MCF 10A (cell line): ENCODE measurements at regions not wholly inside any gene's neighbourhood (a gene's known extent, or its start where the extent isn't known, plus 50 kb on each side); places are given as distances from the start of the nearest gene placed in this dataset.

Experiments
- BruUV-seq: library from RNA; stranded (reverse); fragments of 400-500 nt; replicated peaks from 2 replicates; lab custom pipeline; 2021; lab: Mats Ljungman, UMichigan
- CTCF ChIA-PET: fragments of 300-600 bp; sonication (Branson Sonifier 250); formaldehyde crosslinking; extraction: SDS; loops from one replicate; lab custom pipeline; 2021; ENCODE audit warnings: antibody characterized with exemption, inconsistent platforms; lab: Yijun Ruan, JAX
- POLR2A ChIA-PET: fragments of 300-600, 350-650 bp; sonication (Branson Sonifier 250); formaldehyde crosslinking; extraction: SDS; loops from one replicate; lab custom pipeline; 2020; ENCODE audit warnings: antibody characterized with exemption, inconsistent platforms; lab: Yijun Ruan, JAX
- DNase-seq: peaks from one replicate; pipeline ENCODE4 v3.0.0-alpha.2; 2018; ENCODE audit not compliant: unreplicated experiment
- H3K27ac Mint-ChIP-seq: one replicate; pipeline ENCODE4 v1.8.0; 2022; ENCODE audit warnings: mild to moderate bottlenecking, low read depth, mixed read lengths; ENCODE audit not compliant: unreplicated experiment
- H3K27me3 Mint-ChIP-seq: one replicate; pipeline ENCODE4 v1.8.0; 2022; ENCODE audit warnings: mixed read lengths; ENCODE audit not compliant: insufficient read depth, unreplicated experiment
- H3K36me3 Mint-ChIP-seq: one replicate; pipeline ENCODE4 v1.8.0; 2022; ENCODE audit warnings: mild to moderate bottlenecking, moderate library complexity, mixed read lengths; ENCODE audit not compliant: insufficient read depth, unreplicated experiment
- H3K4me1 Mint-ChIP-seq: one replicate; pipeline ENCODE4 v1.8.0; 2022; ENCODE audit warnings: mixed read lengths; ENCODE audit not compliant: insufficient read depth, unreplicated experiment
- H3K4me3 Mint-ChIP-seq: one replicate; pipeline ENCODE4 v1.8.0; 2022; ENCODE audit warnings: mild to moderate bottlenecking, moderate library complexity, mixed read lengths; ENCODE audit not compliant: unreplicated experiment
- H3K9me3 Mint-ChIP-seq: one replicate; pipeline ENCODE4 v1.8.0; 2022; ENCODE audit warnings: mixed read lengths; ENCODE audit not compliant: unreplicated experiment
- CTCF ChIP-seq: fragments of 200-600 bp; IDR thresholded peaks from one replicate; pipeline ENCODE4 v1.8.0; 2022; ENCODE audit warnings: antibody characterized with exemption, mild to moderate bottlenecking; ENCODE audit not compliant: unreplicated experiment
- intact Hi-C: fragments of 100-400 bp; cut with micrococcal nuclease; formaldehyde crosslinking; loops from 2 replicates; pipeline ENCODE4 v1.14.1; 2022

GRCh38 chr9:1236061-1236460, 185.9 kb downstream of the DMRT2 start:
- H3K27me3 Mint-ChIP-seq: no peaks in the 10 kb centered on the region
- no peaks in the 10 kb centered on the region for H3K9me3 Mint-ChIP-seq
- H3K4me3 Mint-ChIP-seq: no peak overlapping the region
- no peak for DNase-seq
- no peaks in the 10 kb centered on the region for H3K36me3 Mint-ChIP-seq
- ChIA-PET CTCF (interaction anchor here (0.8 kb wide), 1 partner anchor 14 kb away, joined by 3 read pairs; no protein-coding TSS in a partner anchor), POLR2A (no interaction called here)
- intact Hi-C loops: no loop called here
- no TSS peak for BruUV-seq
- H3K27ac Mint-ChIP-seq: no peak overlapping the region
- no peak for TF ChIP-seq CTCF
- H3K4me1 Mint-ChIP-seq: peaks cover 7% of the 10 kb centered on the region

- H3K27me3 Mint-ChIP-seq: no peaks in the 10 kb centered on the region
- ChIA-PET POLR2A (interaction anchor here (0.6 to 0.7 kb wide), 2 partner anchors 82 to 118 kb away, joined by 3 to 5 read pairs; no protein-coding TSS in a partner anchor), CTCF (interaction anchor here (0.6 to 1.8 kb wide), 4 partner anchors 110 to 345 kb away, joined by 3 to 5 read pairs (median 3); no protein-coding TSS in a partner anchor)
These were observed 188.2 kb downstream of the DMRT2 start for GRCh38 chr9:1238407-1238806.

GRCh38 chr9:1248743-1249142, 198.6 kb downstream of the DMRT2 start:
- Mint-ChIP-seq H3K27me3 (no peaks in the 10 kb centered on the region), H3K4me1 (no peaks in the 10 kb centered on the region), H3K36me3 (no peaks in the 10 kb centered on the region), H3K9me3 (no peaks in the 10 kb centered on the region), H3K27ac (no peak overlapping the region), H3K4me3 (no peak overlapping the region)
- TF ChIP-seq CTCF: no peak
- DNase-seq: no peak
- ChIA-PET CTCF (interaction anchor here (1.1 kb wide), 1 partner anchor 28 kb away, joined by 3 read pairs; no protein-coding TSS in a partner anchor), POLR2A (no interaction called here)
- intact Hi-C loops: no loop called here
- no TSS peak for BruUV-seq

More at GRCh38 chr9:1238407-1238806, 188.2 kb downstream of the DMRT2 start:
- Mint-ChIP-seq H3K36me3 (no peaks in the 10 kb centered on the region), H3K27ac (no peak overlapping the region), H3K9me3 (no peaks in the 10 kb centered on the region), H3K4me1 (no peaks in the 10 kb centered on the region), H3K4me3 (no peak overlapping the region)
- intact Hi-C loops: no loop called here
- no peak for TF ChIP-seq CTCF
- BruUV-seq: no TSS peak
- peak; percentile 29 for DNase-seq

- POLR2A ChIA-PET: no interaction called here
- Mint-ChIP-seq H3K4me3 (no peak overlapping the region), H3K9me3 (no peaks in the 10 kb centered on the region), H3K27ac (no peak overlapping the region), H3K4me1 (no peaks in the 10 kb centered on the region), H3K36me3 (no peaks in the 10 kb centered on the region), H3K27me3 (no peaks in the 10 kb centered on the region)
- no TSS peak for BruUV-seq
- intact Hi-C loops: no loop called here
- no peak for TF ChIP-seq CTCF
- DNase-seq: no peak
- CTCF ChIA-PET: no interaction called here
These were observed 203.2 kb downstream of the DMRT2 start for GRCh38 chr9:1253064-1253979.
